ENCODE measurements at regions not wholly inside any gene's neighbourhood (a gene's known extent, or its start where the extent isn't known, plus 50 kb on each side); places are given as distances from the start of the nearest gene placed in this dataset.

DNA sequence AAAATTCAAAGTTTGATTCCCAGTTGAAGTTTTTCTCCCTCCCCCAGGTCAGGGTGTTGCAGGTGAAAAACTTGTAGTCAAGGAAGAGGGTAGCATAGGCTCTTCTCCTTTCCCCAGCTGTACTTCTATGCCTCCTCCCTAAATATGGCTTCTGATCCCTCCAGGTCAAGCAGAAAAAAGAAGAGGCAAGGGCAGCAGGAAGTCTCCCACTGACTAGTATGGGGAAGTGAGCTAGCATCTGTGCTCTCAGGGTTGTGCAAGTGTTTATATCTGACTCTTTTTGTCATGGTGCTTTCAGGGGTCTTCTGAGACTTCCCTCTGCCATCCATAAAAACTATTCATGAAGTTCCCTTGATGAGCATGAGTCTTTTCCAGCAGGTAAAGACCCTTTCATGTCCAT, 76.0 kb downstream of the ATPSCKMT start:
- Histone ChIP-seq H3K4me3 (ENCODE audit: extremely low read depth, insufficient read depth, low read length, poor library complexity, severe bottlenecking) (no peak overlapping the region), H3K27ac (ENCODE audit: low read depth, low read length, severe bottlenecking) (no peak overlapping the region), H3K4me1 (ENCODE audit: control insufficient read depth, insufficient read depth, low read length, poor library complexity, severe bottlenecking) (no peaks in the 10 kb centered on the region), H3K9me3 (ENCODE audit: control insufficient read depth, low read length) (no peaks in the 10 kb centered on the region), H3K36me3 (ENCODE audit: control insufficient read depth, insufficient read depth, low read length) (no peaks in the 10 kb centered on the region)

DNA sequence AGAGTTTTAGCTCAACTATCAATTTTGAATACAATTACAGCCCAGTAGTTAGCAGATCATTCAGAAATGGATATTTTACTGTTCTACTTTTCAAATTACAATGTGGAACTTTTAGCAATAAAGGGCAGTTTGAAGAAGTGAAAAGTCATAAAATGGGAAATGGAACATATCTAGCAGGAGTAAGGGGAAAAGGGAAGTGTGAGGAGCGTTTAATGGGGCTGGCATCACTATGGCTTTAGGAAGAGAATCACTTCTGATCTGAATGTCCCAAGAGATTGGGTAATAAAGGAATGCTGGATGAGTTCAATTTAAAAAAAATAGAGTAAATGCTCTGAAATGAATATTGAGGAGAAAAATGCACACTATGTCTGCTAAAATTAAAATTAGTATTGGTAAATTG, 77.4 kb downstream of the ATPSCKMT start:
- H3K4me1 ChIP-seq (ENCODE audit: control insufficient read depth, insufficient read depth, low read length, poor library complexity, severe bottlenecking): no peaks in the 10 kb centered on the region
- no peak overlapping the region for H3K4me3 ChIP-seq (ENCODE audit: extremely low read depth, insufficient read depth, low read length, poor library complexity, severe bottlenecking)
- H3K36me3 ChIP-seq (ENCODE audit: control insufficient read depth, insufficient read depth, low read length): no peaks in the 10 kb centered on the region
- H3K27ac ChIP-seq (ENCODE audit: low read depth, low read length, severe bottlenecking): no peak overlapping the region
- no peaks in the 10 kb centered on the region for H3K9me3 ChIP-seq (ENCODE audit: control insufficient read depth, low read length)
- WGBS, 2 experiments (ENCODE audit: insufficient coverage in 2 of 2): 88 to 100% methylated on average over 1 of the region's 1 CpG

DNA sequence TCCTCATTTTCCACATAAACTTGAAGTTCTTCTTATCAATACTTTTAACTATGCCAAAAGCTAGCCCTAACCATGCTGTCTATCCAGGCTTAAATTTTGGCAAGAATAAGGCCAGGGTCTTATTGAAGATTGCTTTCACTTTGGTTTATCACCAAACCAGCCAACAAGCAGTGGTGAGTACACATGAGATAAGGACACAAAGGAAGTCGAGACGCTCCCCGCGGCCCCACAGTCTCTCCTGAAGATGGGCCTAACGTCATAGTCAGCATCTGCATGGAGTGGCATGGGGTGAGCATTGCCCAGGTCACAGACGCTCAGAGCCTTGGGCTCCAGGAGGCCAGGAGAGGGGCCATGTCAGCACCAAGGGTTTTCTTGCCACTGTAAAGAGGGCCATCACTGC, 80.3 kb downstream of the ATPSCKMT start:
- no peaks in the 10 kb centered on the region for H3K36me3 ChIP-seq (ENCODE audit: control insufficient read depth, insufficient read depth, low read length)
- H3K4me1 ChIP-seq (ENCODE audit: control insufficient read depth, insufficient read depth, low read length, poor library complexity, severe bottlenecking): no peaks in the 10 kb centered on the region
- no peak overlapping the region for H3K27ac ChIP-seq (ENCODE audit: low read depth, low read length, severe bottlenecking)
- no peaks in the 10 kb centered on the region for H3K9me3 ChIP-seq (ENCODE audit: control insufficient read depth, low read length)
- WGBS, 2 experiments (ENCODE audit: insufficient coverage in 2 of 2): 91 to 96% methylated on average over 5 of the region's 6 CpGs
- H3K4me3 ChIP-seq (ENCODE audit: extremely low read depth, insufficient read depth, low read length, poor library complexity, severe bottlenecking): no peak overlapping the region

DNA sequence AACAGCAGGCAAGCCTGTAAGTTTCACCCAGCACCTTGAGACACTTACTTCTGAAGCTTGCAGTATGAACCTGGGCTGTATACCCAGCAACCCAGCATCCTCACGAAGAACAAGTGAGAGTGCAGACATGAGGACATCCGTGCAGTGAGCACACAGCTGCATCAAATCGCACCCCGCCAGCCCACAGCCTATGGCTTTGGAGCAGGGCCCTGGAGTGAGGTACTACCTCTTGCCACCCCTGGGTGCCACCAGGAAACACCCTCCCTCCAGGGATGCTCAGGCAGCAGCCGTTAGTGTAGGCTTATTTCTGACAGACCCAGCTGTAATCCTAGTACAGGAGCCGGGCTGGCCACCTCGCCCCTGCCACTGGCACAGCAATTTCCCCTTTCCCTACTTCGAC, 81.4 kb downstream of the ATPSCKMT start:
- H3K27ac ChIP-seq (ENCODE audit: low read depth, low read length, severe bottlenecking): no peak overlapping the region
- 96 to 98% methylated on average over 8 of the region's 8 CpGs for WGBS, 2 experiments (ENCODE audit: insufficient coverage in 2 of 2)
- H3K4me3 ChIP-seq (ENCODE audit: extremely low read depth, insufficient read depth, low read length, poor library complexity, severe bottlenecking): no peak overlapping the region
- H3K4me1 ChIP-seq (ENCODE audit: control insufficient read depth, insufficient read depth, low read length, poor library complexity, severe bottlenecking): no peaks in the 10 kb centered on the region
- H3K9me3 ChIP-seq (ENCODE audit: control insufficient read depth, low read length): no peaks in the 10 kb centered on the region
- H3K36me3 ChIP-seq (ENCODE audit: control insufficient read depth, insufficient read depth, low read length): no peaks in the 10 kb centered on the region

DNA sequence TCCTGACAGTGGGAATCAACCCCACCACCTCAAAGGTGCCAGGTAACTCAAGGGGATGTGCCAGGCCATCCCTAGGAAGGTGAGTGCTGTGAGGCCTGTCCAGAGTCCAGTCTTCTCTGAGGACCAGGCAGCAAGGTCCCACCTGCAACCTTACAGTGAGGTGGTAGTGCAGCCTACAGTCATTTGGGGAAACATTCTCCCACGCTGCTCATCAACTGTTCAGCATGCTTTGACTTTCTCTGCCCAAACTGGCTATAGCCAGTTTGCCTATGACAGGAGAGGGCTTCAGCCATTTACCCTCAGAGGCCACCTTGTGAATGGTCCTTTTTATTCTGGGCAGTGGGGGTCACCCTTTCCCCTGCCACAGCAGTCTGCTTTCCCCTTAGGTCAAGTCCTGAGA, 81.9 kb downstream of the ATPSCKMT start:
- WGBS, 2 experiments (ENCODE audit: insufficient coverage in 2 of 2): 100% methylated on average over 1 of the region's 1 CpG; no CpG with 5 or more reads in 1 of the 2 experiments

DNA sequence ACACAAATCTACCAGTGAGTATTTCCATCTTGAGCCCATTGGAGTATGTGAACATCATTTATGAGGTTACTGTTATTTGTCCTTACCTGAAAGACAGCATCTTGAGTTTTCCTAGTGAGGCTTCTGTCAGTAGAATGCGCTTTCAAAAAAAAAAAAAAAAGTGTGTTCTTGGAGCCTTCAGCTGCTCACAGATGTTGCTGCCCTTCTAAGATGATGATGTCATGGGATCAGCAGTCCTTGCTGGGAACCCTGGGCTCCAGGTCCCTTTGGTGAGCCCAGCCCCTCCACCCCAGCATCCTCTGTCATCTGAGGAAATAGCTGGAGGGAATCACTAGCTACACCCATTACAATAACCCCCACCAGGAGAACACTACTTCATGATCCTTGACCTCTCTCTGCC, 83.3 kb downstream of the ATPSCKMT start:
- H3K36me3 ChIP-seq (ENCODE audit: control insufficient read depth, insufficient read depth, low read length): no peaks in the 10 kb centered on the region
- 100% methylated on average over 1 of the region's 1 CpG; no CpG with 5 or more reads in 1 of the 2 experiments for WGBS, 2 experiments (ENCODE audit: insufficient coverage in 2 of 2)

More for the DNA sequence above, 81.9 kb downstream of the ATPSCKMT start:
- H3K4me3 ChIP-seq (ENCODE audit: extremely low read depth, insufficient read depth, low read length, poor library complexity, severe bottlenecking): no peak overlapping the region
- H3K36me3 ChIP-seq (ENCODE audit: control insufficient read depth, insufficient read depth, low read length): no peaks in the 10 kb centered on the region
- H3K9me3 ChIP-seq (ENCODE audit: control insufficient read depth, low read length): no peaks in the 10 kb centered on the region
- H3K27ac ChIP-seq (ENCODE audit: low read depth, low read length, severe bottlenecking): no peak overlapping the region
- H3K4me1 ChIP-seq (ENCODE audit: control insufficient read depth, insufficient read depth, low read length, poor library complexity, severe bottlenecking): no peaks in the 10 kb centered on the region

DNA sequence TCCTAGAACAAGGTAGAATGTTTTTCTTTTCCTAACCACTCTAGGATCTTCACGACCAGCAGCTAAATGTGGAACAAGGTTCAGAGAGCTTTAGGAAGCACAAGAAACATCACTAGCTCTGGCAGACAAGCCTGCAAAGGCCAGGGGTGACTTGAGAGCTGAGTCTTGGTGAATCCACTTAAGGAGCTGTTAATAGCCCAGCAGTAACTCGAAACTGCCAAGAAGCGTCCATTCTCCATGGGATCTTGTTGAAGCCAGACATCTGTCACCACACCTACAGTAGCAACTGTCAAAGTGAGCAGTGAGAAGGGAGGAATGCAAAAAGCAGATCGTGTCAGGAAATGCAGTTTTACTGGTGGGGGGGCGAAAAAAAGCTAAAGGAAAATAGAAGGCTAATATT, 87.2 kb downstream of the ATPSCKMT start:
- H3K4me1 ChIP-seq (ENCODE audit: control insufficient read depth, insufficient read depth, low read length, poor library complexity, severe bottlenecking): no peaks in the 10 kb centered on the region
- WGBS, 2 experiments (ENCODE audit: insufficient coverage in 2 of 2): 68 to 72% methylated on average over 4 to 5 of the region's 5 CpGs

More for the DNA sequence above, 83.3 kb downstream of the ATPSCKMT start:
- Histone ChIP-seq H3K4me3 (ENCODE audit: extremely low read depth, insufficient read depth, low read length, poor library complexity, severe bottlenecking) (no peak overlapping the region), H3K4me1 (ENCODE audit: control insufficient read depth, insufficient read depth, low read length, poor library complexity, severe bottlenecking) (no peaks in the 10 kb centered on the region), H3K27ac (ENCODE audit: low read depth, low read length, severe bottlenecking) (no peak overlapping the region), H3K9me3 (ENCODE audit: control insufficient read depth, low read length) (no peaks in the 10 kb centered on the region)

DNA sequence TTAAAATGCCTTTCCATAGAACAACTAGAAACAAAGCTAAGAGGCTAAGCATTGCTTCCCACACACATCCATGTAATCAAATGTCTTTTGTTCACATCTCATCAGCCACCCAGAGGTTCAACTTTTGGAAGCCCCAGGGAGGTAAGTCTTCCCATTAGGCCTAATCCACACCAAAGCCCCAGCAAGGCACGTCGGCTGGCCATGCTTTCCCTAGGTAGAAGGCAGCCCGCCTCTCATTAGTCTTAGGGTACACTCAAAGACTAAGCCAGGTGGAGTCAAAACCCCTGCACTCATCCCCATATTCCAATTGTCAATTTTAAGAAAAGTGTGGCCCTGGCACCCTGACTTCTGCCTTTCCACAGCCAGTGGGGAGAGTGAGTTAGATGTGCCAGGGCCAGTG, 87.9 kb downstream of the ATPSCKMT start:
- Histone ChIP-seq H3K4me1 (ENCODE audit: control insufficient read depth, insufficient read depth, low read length, poor library complexity, severe bottlenecking) (no peaks in the 10 kb centered on the region), H3K9me3 (ENCODE audit: control insufficient read depth, low read length) (no peaks in the 10 kb centered on the region), H3K36me3 (ENCODE audit: control insufficient read depth, insufficient read depth, low read length) (no peaks in the 10 kb centered on the region), H3K4me3 (ENCODE audit: extremely low read depth, insufficient read depth, low read length, poor library complexity, severe bottlenecking) (no peak overlapping the region), H3K27ac (ENCODE audit: low read depth, low read length, severe bottlenecking) (no peak overlapping the region)
- 71 to 81% methylated on average over 3 of the region's 3 CpGs for WGBS, 2 experiments (ENCODE audit: insufficient coverage in 2 of 2)

More for the DNA sequence above, 87.2 kb downstream of the ATPSCKMT start:
- no peaks in the 10 kb centered on the region for H3K36me3 ChIP-seq (ENCODE audit: control insufficient read depth, insufficient read depth, low read length)
- H3K27ac ChIP-seq (ENCODE audit: low read depth, low read length, severe bottlenecking): no peak overlapping the region
- no peak overlapping the region for H3K4me3 ChIP-seq (ENCODE audit: extremely low read depth, insufficient read depth, low read length, poor library complexity, severe bottlenecking)
- no peaks in the 10 kb centered on the region for H3K9me3 ChIP-seq (ENCODE audit: control insufficient read depth, low read length)

DNA sequence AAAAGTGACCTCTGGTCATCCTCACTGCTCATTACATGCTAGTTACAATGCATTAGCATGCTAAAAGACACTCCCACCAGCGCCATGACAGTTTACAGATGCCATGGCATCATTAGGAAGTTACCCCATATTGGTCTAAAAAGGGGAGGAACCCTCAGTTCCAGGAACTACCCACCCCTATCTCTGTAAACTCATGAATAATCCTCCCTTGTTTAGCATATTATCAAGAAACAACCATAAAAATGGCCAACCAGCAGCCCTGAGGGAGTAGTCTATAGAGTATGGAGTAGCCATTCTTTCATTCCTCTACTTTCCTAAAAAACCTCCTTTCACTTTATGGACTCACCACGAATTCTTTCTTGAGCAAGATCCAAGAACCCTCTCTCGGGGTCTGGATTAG, 89.4 kb downstream of the ATPSCKMT start:
- 76 to 92% methylated on average over 2 to 3 of the region's 3 CpGs for WGBS, 2 experiments (ENCODE audit: insufficient coverage in 2 of 2)
- Histone ChIP-seq H3K4me3 (ENCODE audit: extremely low read depth, insufficient read depth, low read length, poor library complexity, severe bottlenecking) (no peak overlapping the region), H3K4me1 (ENCODE audit: control insufficient read depth, insufficient read depth, low read length, poor library complexity, severe bottlenecking) (no peaks in the 10 kb centered on the region), H3K36me3 (ENCODE audit: control insufficient read depth, insufficient read depth, low read length) (no peaks in the 10 kb centered on the region), H3K27ac (ENCODE audit: low read depth, low read length, severe bottlenecking) (no peak overlapping the region), H3K9me3 (ENCODE audit: control insufficient read depth, low read length) (no peaks in the 10 kb centered on the region)

DNA sequence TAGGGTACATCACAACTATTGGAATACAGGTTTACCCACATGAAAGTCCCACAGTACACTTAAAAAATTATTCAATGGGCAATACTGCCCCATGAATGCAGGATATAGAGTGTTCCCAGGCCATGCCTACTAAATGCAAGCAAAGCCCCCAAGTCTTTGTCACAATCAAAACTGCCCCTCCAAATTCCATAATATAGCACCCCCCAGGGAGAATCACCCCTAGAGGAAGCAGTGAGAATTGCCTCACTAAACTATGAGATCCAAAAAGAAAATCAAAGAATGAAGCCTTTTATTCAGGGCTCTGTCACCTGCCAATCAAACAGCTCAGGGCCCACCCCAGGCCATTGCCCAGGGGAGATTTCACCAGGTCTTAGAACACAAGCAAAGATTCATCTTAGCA, 90.8 kb downstream of the ATPSCKMT start:
- Histone ChIP-seq H3K9me3 (ENCODE audit: control insufficient read depth, low read length) (no peaks in the 10 kb centered on the region), H3K4me3 (ENCODE audit: extremely low read depth, insufficient read depth, low read length, poor library complexity, severe bottlenecking) (no peak overlapping the region), H3K36me3 (ENCODE audit: control insufficient read depth, insufficient read depth, low read length) (no peaks in the 10 kb centered on the region), H3K27ac (ENCODE audit: low read depth, low read length, severe bottlenecking) (no peak overlapping the region), H3K4me1 (ENCODE audit: control insufficient read depth, insufficient read depth, low read length, poor library complexity, severe bottlenecking) (no peaks in the 10 kb centered on the region)

DNA sequence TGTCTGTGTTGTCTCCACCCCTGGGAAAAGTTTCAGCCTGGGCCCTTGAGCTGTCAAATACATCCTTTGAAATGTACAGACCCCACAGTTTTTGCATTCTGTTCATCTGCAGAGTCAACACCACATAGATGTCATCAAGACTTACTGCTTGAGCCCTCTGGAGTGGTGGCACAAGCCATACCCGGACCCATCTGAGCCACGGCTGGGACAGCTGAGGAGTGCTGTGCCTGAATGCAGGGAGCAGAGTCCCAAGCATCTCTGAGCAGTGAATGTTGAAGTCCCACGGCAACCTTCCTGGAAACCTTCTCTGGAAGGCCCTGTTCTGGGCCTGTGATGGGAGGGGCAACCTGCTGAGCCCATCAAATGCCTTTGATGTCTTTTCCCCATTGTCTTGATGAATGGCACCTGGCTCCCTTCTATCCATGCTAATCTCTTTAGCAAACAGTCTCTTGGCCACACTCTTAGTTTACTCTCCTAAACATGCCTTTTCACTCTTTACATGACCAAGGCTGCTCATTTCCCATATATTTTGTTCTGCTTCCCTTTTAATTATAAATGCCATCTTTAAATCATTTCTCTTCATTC, 92.5 kb downstream of the ATPSCKMT start:
- no peak overlapping the region for H3K27ac ChIP-seq (ENCODE audit: low read depth, low read length, severe bottlenecking)
- no peaks in the 10 kb centered on the region for H3K9me3 ChIP-seq (ENCODE audit: control insufficient read depth, low read length)
- H3K36me3 ChIP-seq (ENCODE audit: control insufficient read depth, insufficient read depth, low read length): no peaks in the 10 kb centered on the region
- H3K4me1 ChIP-seq (ENCODE audit: control insufficient read depth, insufficient read depth, low read length, poor library complexity, severe bottlenecking): no peaks in the 10 kb centered on the region
- 55 to 69% methylated on average over 3 of the region's 3 CpGs for WGBS, 2 experiments (ENCODE audit: insufficient coverage in 2 of 2)
- no peak overlapping the region for H3K4me3 ChIP-seq (ENCODE audit: extremely low read depth, insufficient read depth, low read length, poor library complexity, severe bottlenecking)

Data from mesodermal cell (in vitro differentiated cells).